Neural cell (in vitro differentiated cells): ENCODE measurements at regions not wholly inside any gene's neighbourhood (a gene's known extent, or its start where the extent isn't known, plus 50 kb on each side); places are given as distances from the start of the nearest gene placed in this dataset.

ENCODE experiments used
- CTCF ChIP-seq: fragments of 450-650 bp; IDR thresholded peaks from 2 replicates; pipeline ENCODE4 v1.5.1; 2014; ENCODE audit warnings: antibody characterized with exemption, mild to moderate bottlenecking, moderate library complexity; ENCODE audit not compliant: poor library complexity, severe bottlenecking
- EP300 ChIP-seq: fragments of 450-650 bp; conservative IDR thresholded peaks from 2 replicates; pipeline ENCODE4 v1.6.1; 2014; ENCODE audit warnings: antibody characterized with exemption, mild to moderate bottlenecking, moderate library complexity; ENCODE audit not compliant: poor library complexity, severe bottlenecking
- EZH2 ChIP-seq: fragments of 200-600, 300-800 bp; shearing (Covaris generic), sonication (generic); IDR thresholded peaks from 2 replicates; pipeline ENCODE4 v1.6.1; 2014; ENCODE audit warnings: antibody characterized with exemption, low read length, borderline replicate concordance, mild to moderate bottlenecking; ENCODE audit not compliant: insufficient read depth, poor library complexity, severe bottlenecking
- POLR2AphosphoS5 ChIP-seq: IDR thresholded peaks from 2 replicates; pipeline ENCODE4 v1.6.1; 2012
- RAD21 ChIP-seq: fragments of 450-650 bp; conservative IDR thresholded peaks from 2 replicates; pipeline ENCODE4 v1.6.1; 2014; ENCODE audit warnings: antibody characterized with exemption, mild to moderate bottlenecking, moderate library complexity
- TAF1 ChIP-seq: IDR thresholded peaks from 2 replicates; pipeline ENCODE4 v1.6.1; 2012; ENCODE audit warnings: low read depth

GRCh38 chr2:125796784-125797183 lies 859.2 kb upstream of the GYPC start:
- TF ChIP-seq EZH2 (no peak), CTCF (no peak), POLR2AphosphoS5 (no peak), TAF1 (no peak), RAD21 (no peak), EP300 (no peak)
